ENCODE measurements at regions not wholly inside any gene's neighbourhood (a gene's known extent, or its start where the extent isn't known, plus 50 kb on each side); places are given as distances from the start of the nearest gene placed in this dataset.
"Not testable (repeated sequence)": the region's sequence is repeated elsewhere in the genome, so short reads cannot be mapped to it uniquely, and the experiment has no call there.

DNA sequence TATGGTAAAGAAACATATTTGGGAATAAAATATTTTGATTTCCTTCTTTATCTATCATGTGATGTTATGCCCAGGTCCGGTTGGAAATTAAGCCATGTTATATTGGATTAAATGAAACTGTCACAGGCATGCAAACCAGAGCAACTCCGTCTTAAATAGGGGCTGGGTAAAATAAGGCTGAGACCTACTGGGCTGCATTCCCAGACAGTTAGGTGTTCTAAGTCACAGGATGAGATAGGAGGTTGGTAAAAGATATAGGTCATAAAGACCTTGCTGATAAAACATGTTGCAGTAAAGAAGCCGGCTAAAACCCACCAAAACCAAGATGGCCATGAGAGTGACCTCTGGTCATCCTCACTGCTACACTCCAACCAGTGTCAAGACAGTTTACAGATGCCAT is 248.6 kb downstream of the SLC4A3 start:
- TF ChIP-seq, protein P1, sequence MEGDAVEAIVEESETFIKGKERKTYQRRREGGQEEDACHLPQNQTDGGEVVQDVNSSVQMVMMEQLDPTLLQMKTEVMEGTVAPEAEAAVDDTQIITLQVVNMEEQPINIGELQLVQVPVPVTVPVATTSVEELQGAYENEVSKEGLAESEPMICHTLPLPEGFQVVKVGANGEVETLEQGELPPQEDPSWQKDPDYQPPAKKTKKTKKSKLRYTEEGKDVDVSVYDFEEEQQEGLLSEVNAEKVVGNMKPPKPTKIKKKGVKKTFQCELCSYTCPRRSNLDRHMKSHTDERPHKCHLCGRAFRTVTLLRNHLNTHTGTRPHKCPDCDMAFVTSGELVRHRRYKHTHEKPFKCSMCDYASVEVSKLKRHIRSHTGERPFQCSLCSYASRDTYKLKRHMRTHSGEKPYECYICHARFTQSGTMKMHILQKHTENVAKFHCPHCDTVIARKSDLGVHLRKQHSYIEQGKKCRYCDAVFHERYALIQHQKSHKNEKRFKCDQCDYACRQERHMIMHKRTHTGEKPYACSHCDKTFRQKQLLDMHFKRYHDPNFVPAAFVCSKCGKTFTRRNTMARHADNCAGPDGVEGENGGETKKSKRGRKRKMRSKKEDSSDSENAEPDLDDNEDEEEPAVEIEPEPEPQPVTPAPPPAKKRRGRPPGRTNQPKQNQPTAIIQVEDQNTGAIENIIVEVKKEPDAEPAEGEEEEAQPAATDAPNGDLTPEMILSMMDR (IDR thresholded peaks at IDR 0.05): not testable (repeated sequence)
- TF ChIP-seq POLR2A (IDR thresholded peaks at IDR 0.05); POLR2AphosphoS5 (IDR thresholded peaks at IDR 0.05; ENCODE audit: insufficient read depth in 1 of 2, low read depth in 1 of 2): not testable (repeated sequence)
